Endothelial cell (in vitro differentiated cells): ENCODE measurements at regions not wholly inside any gene's neighbourhood (a gene's known extent, or its start where the extent isn't known, plus 50 kb on each side); places are given as distances from the start of the nearest gene placed in this dataset.
A peak's percentile ranks its signal among the peaks of the same experiment; 100 is the strongest.

Experiments used
- DNase-seq: peaks from one replicate; pipeline ENCODE4 v3.0.0; 2021; ENCODE audit warnings: low spot score
- H3K27ac Mint-ChIP-seq: one replicate; pipeline ENCODE4 v1.8.0; 2021; ENCODE audit warnings: mixed read lengths, inconsistent platforms; ENCODE audit not compliant: unreplicated experiment
- H3K27me3 Mint-ChIP-seq: one replicate; pipeline ENCODE4 v1.8.0; 2021; ENCODE audit warnings: mild to moderate bottlenecking, moderate library complexity, mixed read lengths, inconsistent platforms; ENCODE audit not compliant: unreplicated experiment
- H3K36me3 Mint-ChIP-seq: one replicate; pipeline ENCODE4 v1.8.0; 2021; ENCODE audit warnings: mild to moderate bottlenecking, low read depth, mixed read lengths, inconsistent platforms; ENCODE audit not compliant: unreplicated experiment
- H3K4me1 Mint-ChIP-seq: one replicate; pipeline ENCODE4 v1.8.0; 2021; ENCODE audit warnings: mild to moderate bottlenecking, mixed read lengths, inconsistent platforms; ENCODE audit not compliant: unreplicated experiment
- H3K4me3 Mint-ChIP-seq: one replicate; pipeline ENCODE4 v1.8.0; 2021; ENCODE audit warnings: mild to moderate bottlenecking, mixed read lengths, inconsistent platforms; ENCODE audit not compliant: unreplicated experiment
- H3K9me3 Mint-ChIP-seq: one replicate; pipeline ENCODE4 v1.8.0; 2021; ENCODE audit warnings: mixed read lengths, inconsistent platforms; ENCODE audit not compliant: unreplicated experiment
- TF ChIP-seq, protein P1 (sequence below): fragments of 200-600 bp; sonication (generic); IDR thresholded peaks from one replicate; pipeline ENCODE4 v1.5.0; 2021; ENCODE audit warnings: antibody characterized with exemption; ENCODE audit not compliant: unreplicated experiment

DNA sequence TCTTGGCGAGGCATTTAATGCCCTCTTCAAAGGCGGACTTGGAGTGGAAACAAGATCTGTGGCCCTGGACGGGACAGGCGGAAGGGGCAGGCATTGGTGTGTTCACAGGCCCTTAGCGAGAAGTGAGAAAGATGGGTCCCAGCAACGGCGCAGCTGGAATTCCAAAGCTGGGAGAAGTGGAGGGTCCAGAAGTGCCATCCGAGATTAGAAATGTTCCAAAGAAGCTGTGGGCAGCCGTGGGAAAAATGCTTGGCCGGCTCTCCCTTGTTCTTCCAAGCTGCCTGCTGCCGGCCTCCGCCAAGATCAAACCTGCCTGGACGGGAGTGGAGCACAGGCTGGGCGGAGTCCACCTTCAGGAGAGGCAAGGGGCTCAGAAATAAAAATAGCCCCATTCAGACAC, 69.4 kb upstream of the ACTRT2 start:
- H3K4me3 Mint-ChIP-seq = no peak overlapping the region
- no peaks in the 10 kb centered on the region for H3K4me1 Mint-ChIP-seq
- peaks cover 7% of the 10 kb centered on the region for H3K27me3 Mint-ChIP-seq
- H3K27ac Mint-ChIP-seq = peak overlapping the region; percentile 7
- no peaks in the 10 kb centered on the region for H3K36me3 Mint-ChIP-seq
- TF ChIP-seq, protein P1, sequence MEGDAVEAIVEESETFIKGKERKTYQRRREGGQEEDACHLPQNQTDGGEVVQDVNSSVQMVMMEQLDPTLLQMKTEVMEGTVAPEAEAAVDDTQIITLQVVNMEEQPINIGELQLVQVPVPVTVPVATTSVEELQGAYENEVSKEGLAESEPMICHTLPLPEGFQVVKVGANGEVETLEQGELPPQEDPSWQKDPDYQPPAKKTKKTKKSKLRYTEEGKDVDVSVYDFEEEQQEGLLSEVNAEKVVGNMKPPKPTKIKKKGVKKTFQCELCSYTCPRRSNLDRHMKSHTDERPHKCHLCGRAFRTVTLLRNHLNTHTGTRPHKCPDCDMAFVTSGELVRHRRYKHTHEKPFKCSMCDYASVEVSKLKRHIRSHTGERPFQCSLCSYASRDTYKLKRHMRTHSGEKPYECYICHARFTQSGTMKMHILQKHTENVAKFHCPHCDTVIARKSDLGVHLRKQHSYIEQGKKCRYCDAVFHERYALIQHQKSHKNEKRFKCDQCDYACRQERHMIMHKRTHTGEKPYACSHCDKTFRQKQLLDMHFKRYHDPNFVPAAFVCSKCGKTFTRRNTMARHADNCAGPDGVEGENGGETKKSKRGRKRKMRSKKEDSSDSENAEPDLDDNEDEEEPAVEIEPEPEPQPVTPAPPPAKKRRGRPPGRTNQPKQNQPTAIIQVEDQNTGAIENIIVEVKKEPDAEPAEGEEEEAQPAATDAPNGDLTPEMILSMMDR = no peak
- H3K9me3 Mint-ChIP-seq = peaks cover 14% of the 10 kb centered on the region
- DNase-seq = no peak

DNA sequence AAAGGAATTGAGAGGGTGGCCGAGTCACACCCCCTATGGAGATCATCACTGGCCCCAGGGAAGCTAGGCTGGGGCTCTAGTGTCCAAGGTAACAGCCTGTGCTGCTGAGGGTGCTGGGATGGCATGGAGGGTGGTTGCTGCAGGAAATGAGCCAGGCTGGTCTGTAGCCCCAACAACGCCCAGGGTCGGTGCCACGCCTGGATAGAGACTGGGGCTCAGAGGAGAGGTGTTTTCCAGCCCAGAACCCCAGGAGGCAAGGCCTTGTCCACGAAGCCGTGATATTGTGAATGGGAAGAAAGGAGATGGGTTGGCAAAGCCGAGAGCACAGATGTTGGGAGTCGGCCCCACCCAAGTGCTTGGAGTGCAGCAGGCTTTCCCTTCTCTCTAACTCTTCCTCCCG, 68.9 kb upstream of the ACTRT2 start:
- no peaks in the 10 kb centered on the region for H3K4me1 Mint-ChIP-seq
- H3K27ac Mint-ChIP-seq = no peak overlapping the region
- peaks cover 14% of the 10 kb centered on the region for H3K9me3 Mint-ChIP-seq
- H3K27me3 Mint-ChIP-seq = peaks cover 7% of the 10 kb centered on the region
- no peak for DNase-seq
- TF ChIP-seq, protein P1 = no peak
- no peaks in the 10 kb centered on the region for H3K36me3 Mint-ChIP-seq
- H3K4me3 Mint-ChIP-seq = no peak overlapping the region

DNA sequence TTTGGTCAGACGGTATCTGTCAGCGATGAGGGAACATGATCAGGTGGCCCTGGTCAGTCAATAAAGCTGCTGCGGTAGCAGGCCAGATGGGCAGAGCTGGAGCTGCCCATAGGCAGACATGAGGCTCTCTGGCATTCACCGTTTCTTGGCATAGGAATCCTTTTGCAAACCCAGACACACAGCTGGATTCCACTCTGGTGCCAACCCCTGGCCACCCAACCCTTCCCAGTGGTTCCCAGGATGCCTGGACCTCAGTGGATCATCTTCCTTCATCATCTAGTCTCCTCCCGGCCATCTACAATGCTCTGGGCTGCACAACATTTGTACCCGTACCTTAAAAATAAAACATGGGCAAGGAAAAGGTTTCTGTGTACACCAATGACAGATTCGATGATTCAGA, 68.3 kb upstream of the ACTRT2 start:
- no peaks in the 10 kb centered on the region for H3K4me1 Mint-ChIP-seq
- TF ChIP-seq, protein P1 = no peak
- peaks cover 7% of the 10 kb centered on the region for H3K27me3 Mint-ChIP-seq
- H3K36me3 Mint-ChIP-seq = no peaks in the 10 kb centered on the region
- H3K9me3 Mint-ChIP-seq = peaks cover 14% of the 10 kb centered on the region
- no peak for DNase-seq
- no peak overlapping the region for H3K4me3 Mint-ChIP-seq
- H3K27ac Mint-ChIP-seq = no peak overlapping the region

GRCh38 chr1:2953688-2954285, 67.5 kb upstream of the ACTRT2 start:
- TF ChIP-seq, protein P1 = no peak
- Mint-ChIP-seq H3K9me3 (peaks cover 14% of the 10 kb centered on the region), H3K4me3 (no peak overlapping the region), H3K27me3 (peaks cover 4% of the 10 kb centered on the region), H3K4me1 (no peaks in the 10 kb centered on the region), H3K36me3 (no peaks in the 10 kb centered on the region), H3K27ac (no peak overlapping the region)
- DNase-seq = no peak

- Mint-ChIP-seq H3K36me3 (no peaks in the 10 kb centered on the region), H3K9me3 (peaks cover 14% of the 10 kb centered on the region), H3K4me1 (no peaks in the 10 kb centered on the region), H3K27me3 (peaks cover 2% of the 10 kb centered on the region), H3K4me3 (no peak overlapping the region), H3K27ac (peak overlapping the region; percentile 4)
- TF ChIP-seq, protein P1 = no peak
- no peak for DNase-seq
Measured at GRCh38 chr1:2955652-2956051, 65.6 kb upstream of the ACTRT2 start.
